NCI-H748 (cell line): ENCODE measurements at regions not wholly inside any gene's neighbourhood (a gene's known extent, or its start where the extent isn't known, plus 50 kb on each side); places are given as distances from the start of the nearest gene placed in this dataset.

ENCODE experiments used
- DNase-seq: peaks from one replicate; lab custom pipeline; 2025; ENCODE audit not compliant: unreplicated experiment; lab: John Stamatoyannopoulos, UW

DNA sequence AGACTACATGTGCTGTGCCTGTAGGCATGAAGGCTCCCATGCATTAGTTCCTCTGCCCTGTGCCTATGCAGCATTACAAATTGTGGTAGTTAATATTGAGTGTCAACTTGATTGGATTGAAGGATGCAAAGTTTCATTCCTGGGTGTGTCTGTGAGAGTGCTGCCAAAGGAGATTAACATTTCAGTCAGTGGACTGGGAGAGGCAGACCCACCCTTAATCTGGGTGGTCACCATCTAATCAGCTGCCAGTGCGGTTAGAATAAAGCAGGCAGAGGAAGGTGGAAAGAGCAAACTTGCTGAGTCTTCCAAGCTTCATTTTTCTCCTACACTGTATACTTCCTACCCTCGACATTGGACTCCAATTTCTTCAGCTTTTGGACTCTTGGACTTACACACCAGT, 460.2 kb upstream of the SMIM31 start:
- DNase-seq, result no peak

DNA sequence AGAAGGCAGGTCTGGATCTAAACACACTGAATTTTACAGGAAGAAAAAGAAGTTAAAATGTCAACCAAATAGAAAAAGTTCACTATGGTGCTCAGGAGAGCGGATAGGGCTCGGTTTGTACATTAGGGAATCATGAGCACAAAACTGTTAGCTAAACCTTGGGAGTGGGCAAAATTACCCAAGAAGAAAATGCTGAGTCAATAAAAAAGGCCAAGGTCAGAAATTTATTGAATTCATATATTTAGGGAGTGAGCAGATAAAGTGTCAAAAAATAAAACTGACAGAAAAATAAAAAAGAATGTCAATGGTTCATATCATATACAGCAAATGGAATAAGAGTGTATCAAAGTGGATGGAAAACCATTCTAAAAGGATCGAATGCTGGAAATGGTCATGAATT, 452.5 kb upstream of the SMIM31 start:
- no peak for DNase-seq

DNA sequence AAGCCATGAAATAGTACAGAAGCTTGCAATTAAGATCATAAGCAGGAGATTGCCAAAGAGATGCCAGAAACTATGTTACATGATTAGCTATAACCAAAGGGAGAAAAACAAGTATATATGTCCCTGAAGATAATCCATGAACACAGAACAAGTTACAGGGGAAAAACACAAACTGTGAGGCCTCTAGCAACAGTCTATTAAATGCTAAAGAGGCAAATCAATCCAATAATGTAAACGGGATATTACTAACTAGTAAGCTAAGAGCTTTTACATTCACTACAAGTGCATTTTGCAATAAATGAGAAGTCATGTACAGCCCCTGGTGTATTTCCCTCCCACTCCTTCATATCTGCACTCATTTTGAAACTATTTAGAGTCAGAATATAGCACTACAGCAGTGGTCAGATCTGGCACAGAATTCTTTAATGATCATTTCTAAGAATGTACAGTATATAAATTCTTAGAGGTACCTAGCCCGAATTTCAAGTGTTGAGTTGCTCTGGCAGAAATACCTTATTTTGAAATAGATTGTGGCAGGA, 449.8 kb upstream of the SMIM31 start:
- DNase-seq, result no peak

DNA sequence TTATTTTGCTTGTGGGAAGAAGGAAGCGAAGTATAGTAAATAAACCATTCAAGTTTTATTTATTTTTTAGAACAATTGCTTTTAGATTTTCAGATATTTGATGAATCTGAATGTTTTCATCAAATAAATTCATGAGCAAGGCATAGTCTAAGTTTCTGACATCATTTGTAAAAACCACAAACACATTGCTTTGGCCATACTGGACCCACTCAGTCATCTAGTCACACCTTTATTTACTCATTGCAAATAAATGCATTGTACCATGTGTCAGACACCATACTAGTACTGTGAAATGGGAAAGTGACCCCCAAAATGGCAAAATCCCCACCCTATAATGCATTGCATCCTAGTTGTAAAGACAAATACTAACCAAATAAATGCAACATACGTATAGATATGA, 449.1 kb upstream of the SMIM31 start:
- peak; percentile 17 for DNase-seq

DNA sequence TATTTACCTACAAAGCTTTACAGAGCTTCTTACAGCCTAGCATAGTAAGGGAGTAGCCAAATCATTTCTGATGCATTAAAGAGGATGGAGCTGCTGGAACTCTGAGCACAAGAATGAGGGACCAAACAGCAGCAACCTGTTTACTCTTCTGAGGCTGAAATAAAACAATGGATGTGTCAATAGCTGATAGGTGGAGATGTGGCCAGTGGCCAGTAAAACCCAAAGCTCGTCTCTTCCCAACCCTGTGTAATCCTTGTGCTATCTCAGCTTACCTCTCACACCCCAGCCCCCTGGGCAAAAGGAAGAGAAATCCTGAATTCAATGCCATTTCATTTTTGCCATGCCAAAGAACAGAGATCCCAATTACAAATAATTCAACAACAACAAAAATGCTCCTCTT, 446.7 kb upstream of the SMIM31 start:
- DNase-seq, result no peak

DNA sequence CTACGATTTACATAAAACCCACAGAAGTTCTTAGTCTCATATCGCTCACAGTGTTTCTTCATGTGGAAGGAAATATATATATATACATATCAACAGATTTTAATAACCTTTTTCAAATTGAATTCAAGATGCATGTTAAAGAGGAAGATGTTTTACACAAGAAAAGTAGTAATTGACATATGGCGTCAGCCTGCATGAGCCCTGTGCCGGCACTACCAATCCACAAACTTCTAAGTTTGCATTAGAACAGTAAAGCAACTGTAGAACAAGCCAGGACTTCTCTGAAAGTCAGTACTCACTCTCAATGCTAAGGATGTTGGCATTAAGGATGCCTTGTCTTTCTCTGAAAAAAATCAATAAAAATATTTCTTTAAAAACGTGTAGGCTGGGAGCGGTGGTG, 441.3 kb upstream of the SMIM31 start:
- no peak for DNase-seq

DNA sequence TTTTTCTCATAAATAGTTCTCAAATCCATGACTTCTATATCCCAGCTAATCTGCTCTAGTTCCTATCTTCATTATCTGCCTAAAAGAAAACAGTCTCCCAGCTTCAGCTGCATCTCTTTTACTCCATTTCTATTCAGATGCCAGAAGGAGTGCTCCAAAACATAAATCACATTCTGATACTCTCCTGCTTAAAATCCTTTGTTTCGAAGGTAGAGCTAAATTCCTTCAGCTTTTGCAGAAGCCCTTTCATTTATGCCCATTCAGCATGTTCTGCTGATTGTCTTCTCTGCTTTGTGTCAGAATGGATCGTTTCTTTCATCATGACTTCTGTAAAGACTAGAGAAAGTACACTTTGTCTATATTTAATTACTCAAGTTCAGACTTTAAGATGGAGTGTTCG, 440.1 kb upstream of the SMIM31 start:
- DNase-seq, result no peak

DNA sequence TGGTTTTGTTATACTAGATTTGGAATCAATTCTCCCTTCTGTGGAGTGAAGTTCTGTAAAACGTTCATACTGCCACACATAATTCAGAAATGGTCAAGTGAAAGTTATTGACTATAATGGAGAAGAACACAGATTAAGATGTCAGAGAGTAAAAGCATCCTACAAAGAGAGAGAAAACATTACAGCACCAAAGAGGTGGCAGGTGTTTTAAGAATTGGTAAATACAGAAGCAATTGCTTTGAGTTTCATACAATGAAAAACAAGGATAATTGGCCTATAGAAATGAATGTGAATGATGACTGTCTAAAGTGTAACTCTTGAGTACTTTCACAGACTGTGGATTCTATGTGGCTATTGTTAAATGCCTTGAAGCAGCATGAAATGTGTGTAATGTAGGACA, 435.6 kb upstream of the SMIM31 start:
- DNase-seq, result peak; percentile 68

DNA sequence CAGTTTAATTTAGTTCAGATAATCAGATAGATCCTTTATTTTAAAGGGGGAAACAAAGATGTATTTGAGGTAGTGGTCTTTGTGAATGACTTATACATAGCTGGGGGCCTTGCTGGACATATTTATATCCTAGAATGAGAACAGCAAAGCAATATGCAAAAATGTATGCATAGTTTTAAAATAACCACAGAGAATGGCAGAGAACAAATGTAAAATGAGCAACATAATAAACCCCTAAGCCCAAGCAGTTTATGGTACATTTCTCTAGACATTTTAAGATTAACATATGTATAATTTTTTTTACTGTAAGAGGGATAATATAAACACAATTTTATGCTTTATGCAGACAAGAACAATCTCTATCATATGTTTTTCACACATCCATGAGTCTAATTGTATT, 434.2 kb upstream of the SMIM31 start:
- no peak for DNase-seq

DNA sequence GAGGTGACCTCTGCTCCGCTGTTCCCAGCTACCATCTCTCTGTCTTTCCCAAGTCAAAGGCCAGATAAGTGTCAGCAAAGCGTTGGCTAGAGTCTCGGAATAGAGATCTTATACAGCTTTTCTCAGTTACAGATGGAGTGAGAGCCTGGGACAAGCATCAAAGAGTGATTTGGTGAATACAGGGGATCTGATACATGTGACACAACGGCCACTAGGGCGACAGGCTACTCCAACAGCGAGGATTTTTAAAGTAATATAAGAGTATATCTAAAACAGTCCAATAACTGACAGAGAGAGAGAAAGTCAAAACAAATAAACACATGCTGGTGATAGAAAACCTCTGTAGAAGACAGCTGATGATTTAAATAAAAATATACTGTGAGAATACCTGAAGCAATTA, 433.1 kb upstream of the SMIM31 start:
- DNase-seq, result no peak

DNA sequence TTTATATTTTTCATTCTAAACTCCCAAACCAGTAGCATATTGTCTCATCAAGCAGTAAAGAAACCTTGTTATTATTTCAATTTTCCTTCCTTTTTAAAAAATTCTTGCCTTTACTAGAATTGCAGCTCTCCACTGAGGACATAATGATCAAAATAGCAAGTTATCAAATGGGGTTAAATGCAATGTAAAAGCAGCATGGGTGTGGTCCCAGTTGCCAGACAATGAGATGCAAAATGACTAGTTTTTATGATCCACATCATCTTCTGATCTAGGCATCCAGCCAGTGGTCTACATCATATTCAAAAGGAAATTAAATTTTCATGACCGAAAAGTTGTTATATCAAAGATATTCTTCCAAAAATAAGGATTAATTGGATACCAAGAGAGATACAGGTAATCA, 427.9 kb upstream of the SMIM31 start:
- peak; percentile 2 for DNase-seq

DNA sequence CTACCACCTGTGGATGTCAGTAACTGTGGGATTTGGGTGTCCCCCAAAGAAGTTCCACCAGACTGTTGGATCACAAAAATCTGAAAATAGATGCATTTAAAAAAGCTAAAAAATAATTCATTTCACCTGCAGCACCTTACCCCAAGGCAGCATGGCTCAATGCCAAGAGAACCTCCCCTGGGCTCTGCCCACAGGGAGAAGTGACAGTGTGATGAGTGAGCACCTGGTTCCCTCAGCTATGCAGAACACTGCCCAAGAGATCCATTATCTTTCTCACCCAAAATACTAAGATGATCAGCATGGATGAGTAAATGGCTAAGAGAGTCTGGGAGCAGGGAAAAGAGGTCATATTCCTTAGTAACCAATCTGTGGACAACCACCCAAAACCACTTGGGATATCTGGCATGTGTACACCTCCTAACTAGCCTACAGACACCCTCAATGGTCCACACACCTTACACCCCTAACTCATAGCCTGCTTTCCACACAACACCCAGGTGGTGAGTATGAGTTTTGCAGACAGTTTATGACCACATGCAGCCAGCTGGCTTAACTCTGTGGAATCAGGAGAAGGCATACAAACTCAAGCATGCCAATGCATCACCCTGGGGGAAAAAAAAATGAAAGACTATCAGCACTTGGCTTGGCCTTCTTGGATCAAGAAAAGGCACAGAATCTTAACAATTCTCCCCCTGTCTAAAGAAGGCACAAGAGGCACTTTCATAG, 416.5 kb upstream of the SMIM31 start:
- DNase-seq, result peak; percentile 0

DNA sequence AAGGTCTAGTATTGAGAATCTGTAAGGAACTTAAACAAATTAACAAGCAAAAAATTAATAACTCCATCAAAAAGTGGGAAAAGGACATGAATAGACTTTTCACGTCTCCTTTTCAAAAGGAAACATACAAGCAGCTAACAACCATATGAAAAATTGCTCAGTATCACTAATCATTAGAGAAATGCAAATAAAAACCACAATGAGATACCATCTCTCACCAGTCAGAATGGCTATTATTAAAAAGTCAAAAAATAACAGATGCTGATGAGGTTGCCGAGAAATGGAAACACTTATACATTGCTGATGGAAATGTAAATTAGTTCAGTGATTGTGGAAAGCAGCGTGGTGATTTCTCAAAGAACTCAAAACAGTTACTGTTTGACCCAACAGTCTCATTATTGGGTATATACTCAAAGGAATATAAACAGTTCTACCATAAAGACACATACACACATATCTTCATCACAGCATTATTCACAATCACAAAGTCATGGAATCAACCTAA, 410.4 kb upstream of the SMIM31 start:
- no peak for DNase-seq

DNA sequence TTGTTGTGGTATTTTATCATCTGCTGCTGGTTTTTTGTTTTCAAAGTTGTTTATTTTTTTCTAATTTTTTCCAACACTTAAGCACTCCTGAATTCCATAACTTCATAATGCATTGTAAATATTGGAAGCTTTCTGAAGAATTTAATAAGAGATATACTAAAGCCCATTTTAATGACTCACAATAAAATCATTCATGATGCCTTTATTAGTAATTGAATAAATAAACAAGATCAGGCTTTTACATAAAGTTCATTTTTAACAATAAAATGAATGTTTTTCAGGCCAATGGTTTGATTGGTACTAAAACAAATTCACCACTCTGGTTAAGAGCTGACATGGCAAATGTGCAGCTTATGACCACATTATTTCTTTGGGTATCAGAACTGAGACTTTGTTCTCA, 408.2 kb upstream of the SMIM31 start:
- DNase-seq, result no peak

DNA sequence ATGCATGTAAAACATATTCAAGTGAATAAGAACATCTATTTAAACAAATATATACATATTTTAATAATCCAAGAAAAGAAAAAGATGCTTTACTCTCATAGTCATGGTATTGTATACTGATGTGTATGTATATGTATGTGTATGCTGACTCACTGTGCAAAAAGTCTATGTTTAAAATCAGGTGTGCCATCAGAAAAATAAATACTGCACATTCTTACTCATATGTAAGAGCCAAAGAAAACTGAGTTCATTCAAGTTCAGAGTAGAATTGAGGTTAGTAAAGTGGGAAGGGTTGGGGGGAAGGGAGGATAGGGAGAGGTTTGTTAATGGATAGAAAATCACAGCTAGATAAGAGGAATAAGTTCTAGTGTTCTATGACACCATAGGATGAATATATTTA, 403.9 kb upstream of the SMIM31 start:
- no peak for DNase-seq

DNA sequence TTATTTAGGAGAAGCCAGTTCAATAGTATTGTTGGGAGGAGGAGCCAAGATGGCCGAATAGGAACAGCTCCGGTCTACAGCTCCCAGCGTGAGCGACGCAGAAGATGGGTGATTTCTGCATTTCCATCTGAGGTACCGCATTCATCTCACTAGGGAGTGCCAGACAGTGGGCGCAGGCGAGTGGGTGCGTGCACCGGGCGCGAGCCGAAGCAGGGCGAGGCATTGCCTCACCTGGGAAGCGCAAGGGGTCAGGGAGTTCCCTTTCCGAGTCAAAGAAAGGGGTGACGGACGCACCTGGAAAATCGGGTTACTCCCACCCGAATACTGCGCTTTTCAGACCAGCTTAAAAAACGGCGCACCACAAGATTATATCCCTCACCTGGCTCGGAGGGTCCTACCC, 403.2 kb upstream of the SMIM31 start:
- peak; percentile 55 for DNase-seq

DNA sequence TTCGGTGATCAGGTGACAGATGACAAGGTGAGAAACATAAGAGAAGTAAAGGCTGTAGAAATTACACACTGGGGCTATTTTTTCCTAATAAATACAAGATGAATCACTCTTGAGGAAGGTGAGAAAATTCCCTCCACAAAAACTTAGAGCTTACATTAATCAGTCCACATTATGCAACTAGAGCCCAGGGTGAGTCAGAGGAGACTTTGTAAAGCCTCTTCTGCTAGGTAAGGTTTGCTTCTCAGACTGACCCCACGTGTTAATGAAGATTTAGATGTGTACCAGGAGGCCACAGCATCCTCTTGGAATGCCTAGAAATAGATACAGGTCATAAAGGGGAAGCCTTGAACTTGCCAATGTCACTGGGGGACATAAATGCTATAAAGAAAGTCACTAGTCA, 396.0 kb upstream of the SMIM31 start:
- no peak for DNase-seq

DNA sequence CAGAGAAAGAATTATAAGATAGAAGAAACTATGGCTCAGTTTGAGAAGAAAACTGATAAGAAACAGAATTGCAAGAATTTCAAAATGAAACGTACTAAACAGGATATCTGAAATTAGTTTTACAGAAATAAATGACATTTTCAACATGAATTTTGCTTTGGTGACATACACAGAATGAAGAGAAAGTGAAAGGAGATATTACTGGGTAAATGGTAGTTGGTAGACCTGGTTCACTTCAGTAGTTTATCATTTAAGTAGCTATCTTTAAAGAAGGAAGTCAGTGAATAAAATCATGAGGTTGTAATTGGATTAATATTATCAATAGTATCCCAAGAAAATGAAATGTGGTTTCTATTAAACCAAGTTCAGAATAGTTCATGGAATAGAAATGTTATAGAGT, 395.5 kb upstream of the SMIM31 start:
- no peak for DNase-seq

DNA sequence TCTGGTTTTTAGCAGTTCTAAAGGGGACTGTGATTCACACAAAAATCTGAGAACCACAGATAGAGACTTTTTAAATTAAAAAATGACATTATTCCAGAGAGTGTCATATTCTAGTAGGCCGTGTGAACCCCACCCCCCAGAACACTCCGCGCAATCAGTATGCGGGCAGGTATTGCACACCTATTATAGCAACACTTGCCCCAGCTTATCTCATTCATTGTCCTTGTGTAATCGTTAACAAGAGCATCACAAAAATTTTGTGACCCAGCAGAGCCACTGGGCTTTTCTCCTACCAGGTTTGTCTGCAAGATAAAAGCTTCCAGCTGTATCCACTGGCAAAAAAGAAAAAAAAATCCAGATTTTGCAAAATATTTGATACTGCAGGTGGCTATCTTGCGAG, 394.1 kb upstream of the SMIM31 start:
- DNase-seq, result no peak

DNA sequence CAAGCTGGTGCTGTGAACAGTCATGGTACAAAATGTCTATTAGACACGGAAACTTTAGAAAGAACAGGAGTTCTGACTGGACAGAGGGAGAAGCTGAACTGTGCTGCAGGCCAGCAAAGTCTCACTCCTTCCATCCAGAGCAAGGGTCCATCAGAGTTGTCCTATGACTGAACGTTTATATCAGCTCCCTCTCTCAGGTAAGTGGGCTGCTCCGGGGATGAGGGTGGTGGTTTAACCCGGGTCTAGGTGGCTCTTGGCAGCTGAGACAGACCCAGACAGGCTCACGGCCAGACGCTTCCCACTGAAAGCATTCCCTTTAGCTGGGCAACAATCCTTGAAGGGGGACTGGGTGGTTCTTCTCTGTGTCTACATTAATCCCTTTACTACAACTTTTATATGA, 385.0 kb upstream of the SMIM31 start:
- DNase-seq, result no peak

DNA sequence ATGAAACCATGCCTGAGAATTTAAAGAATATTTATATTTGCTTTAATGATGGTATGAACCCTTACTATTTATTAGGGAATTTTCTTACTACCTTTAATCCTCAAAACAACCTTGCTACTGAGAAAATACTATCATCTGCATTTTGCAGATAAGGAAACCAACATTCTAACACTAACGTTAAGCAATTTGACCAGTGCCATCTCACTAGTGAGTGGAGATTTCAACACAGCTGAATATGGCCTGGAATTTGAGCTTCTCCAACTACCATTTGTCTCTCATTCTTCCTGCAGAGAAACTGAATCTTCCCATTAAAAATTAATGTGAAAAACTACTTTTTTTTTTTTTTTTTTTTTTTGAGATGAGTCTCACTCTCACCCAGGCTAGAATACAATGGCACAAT, 380.9 kb upstream of the SMIM31 start:
- no peak for DNase-seq

DNA sequence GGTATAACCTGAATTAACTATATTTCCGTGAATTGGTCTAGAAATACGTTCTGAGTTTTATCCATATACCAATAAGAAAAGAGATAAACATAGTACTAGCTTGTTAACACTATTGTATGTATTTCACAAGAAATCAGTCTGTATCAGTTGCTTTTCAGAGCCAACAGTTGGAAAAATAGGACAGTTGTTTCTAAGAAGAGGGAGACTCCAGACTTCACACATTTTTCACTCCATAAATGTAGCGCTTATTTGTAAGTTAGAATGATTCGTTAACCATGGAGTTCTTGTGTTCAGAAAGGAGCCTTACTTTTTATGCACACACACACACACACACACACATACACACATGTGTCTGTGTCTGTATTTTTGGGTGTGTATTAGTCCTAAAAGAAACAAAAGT, 376.7 kb upstream of the SMIM31 start:
- DNase-seq, result no peak

DNA sequence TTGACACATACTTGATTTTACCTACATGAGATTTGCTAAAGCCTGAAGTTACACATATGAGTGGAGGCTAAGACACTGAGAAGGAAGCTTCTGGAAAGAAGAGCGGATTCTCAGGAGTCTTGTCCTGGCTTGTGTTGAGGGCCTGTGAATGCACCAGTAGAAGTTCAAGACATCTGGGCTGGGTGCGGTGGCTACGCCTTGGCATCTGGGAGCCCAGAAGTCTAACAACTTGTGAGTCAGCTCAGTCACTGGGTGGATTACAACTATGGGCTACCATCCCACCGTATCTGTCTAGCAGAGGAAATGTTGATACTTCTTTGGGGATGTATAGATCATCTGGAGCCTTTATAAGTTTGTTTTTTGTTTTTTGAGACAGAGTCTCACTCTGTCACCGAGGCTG, 375.6 kb upstream of the SMIM31 start:
- DNase-seq, result no peak
